RWPE1 (cell line): ENCODE measurements at regions not wholly inside any gene's neighbourhood (a gene's known extent, or its start where the extent isn't known, plus 50 kb on each side); places are given as distances from the start of the nearest gene placed in this dataset.

Experiments
- CTCF ChIA-PET: fragments of 350-600 bp; sonication (Branson Sonifier 250); formaldehyde crosslinking; extraction: SDS; loops from one replicate; lab custom pipeline; 2021; lab: Yijun Ruan, JAX
- POLR2A ChIA-PET: fragments of 400-600 bp; formaldehyde crosslinking; extraction: SDS; loops from one replicate; lab custom pipeline; 2020; ENCODE audit warnings: antibody characterized with exemption; ENCODE audit not compliant: low non-redundant PET; lab: Yijun Ruan, JAX
- DNase-seq: peaks from one replicate; pipeline ENCODE4 v3.0.0; 2012; ENCODE audit warnings: low spot score
- H3K27ac ChIP-seq: fragments of 450-650 bp; 2 replicates; pipeline ENCODE4 v1.5.1; 2017
- CTCF ChIP-seq: fragments of 450-650 bp; conservative IDR thresholded peaks from 2 replicates; pipeline ENCODE4 v1.5.1; 2017; ENCODE audit warnings: low read depth, mild to moderate bottlenecking

GRCh38 chr14:50023671-50024490, 92.5 kb downstream of the VCPKMT start:
- peak overlapping the region; percentile 95 for H3K27ac ChIP-seq
- peak; percentile 58 for DNase-seq
- ChIA-PET CTCF (interaction anchor here (0.6 kb wide), 1 partner anchor 93 kb away, joined by 3 read pairs; no protein-coding TSS in a partner anchor), POLR2A (no interaction called here)
- TF ChIP-seq CTCF: no peak

DNA sequence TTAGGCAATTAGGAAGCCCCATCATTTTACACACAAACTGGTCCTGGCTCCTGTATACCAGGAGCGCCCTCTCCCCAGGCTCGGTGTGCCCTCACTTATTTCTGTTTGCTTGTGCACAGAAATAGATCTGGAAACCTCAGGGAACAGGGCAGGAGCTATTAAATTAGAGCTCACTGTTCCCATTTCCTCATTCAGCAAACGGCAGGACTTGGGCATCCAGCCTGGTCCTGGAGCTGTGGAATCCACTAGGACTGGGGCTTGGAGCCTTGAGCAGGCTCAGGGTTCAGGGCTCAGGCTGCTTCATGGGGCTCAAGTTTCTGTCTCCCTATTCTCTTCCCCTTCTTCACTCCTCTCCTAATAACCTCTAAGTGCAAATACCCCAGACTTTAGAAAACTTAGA, 91.3 kb downstream of the VCPKMT start:
- peak overlapping the region; percentile 95 for H3K27ac ChIP-seq
- ChIA-PET POLR2A (no interaction called here), CTCF (no interaction called here)
- no peak for TF ChIP-seq CTCF
- no peak for DNase-seq

- H3K27ac ChIP-seq: peak overlapping the region; percentile 41
- TF ChIP-seq CTCF: no peak
- ChIA-PET POLR2A (no interaction called here), CTCF (no interaction called here)
- no peak for DNase-seq
These were observed 90.6 kb downstream of the VCPKMT start for GRCh38 chr14:50025776-50026175.

GRCh38 chr14:50026396-50026795, 90.0 kb downstream of the VCPKMT start:
- ChIA-PET POLR2A (no interaction called here), CTCF (no interaction called here)
- TF ChIP-seq CTCF: no peak
- no peak overlapping the region for H3K27ac ChIP-seq
- DNase-seq: no peak

- ChIA-PET POLR2A (no interaction called here), CTCF (no interaction called here)
- H3K27ac ChIP-seq: no peak overlapping the region
- TF ChIP-seq CTCF: no peak
- no peak for DNase-seq
These were observed 88.6 kb downstream of the VCPKMT start for GRCh38 chr14:50027816-50028215.

- no peak for TF ChIP-seq CTCF
- ChIA-PET POLR2A (no interaction called here), CTCF (no interaction called here)
- no peak overlapping the region for H3K27ac ChIP-seq
- DNase-seq: no peak
These were observed 87.9 kb downstream of the VCPKMT start for GRCh38 chr14:50028458-50028857.
